ENCODE measurements at regions not wholly inside any gene's neighbourhood (a gene's known extent, or its start where the extent isn't known, plus 50 kb on each side); places are given as distances from the start of the nearest gene placed in this dataset.

DNA sequence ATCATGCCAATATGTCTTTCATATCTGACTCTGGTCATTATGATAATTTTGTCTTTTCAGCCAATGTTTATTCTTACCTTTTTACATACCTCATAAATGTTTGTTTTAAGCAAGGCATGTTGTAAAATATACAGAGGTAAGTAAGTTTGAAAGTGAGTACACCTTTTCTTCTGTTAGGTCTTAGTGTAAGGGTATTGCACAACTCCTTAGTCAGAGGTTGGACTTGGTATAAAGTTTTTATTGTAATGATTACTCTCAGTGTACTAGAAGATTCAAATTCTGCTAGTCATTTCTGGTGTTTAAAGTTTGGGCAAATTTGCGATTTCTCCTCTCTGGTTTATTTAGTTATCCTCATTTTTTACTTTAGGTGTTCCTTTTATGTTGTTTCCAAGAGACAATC is 564.3 kb upstream of the FSIP2 start:
- H3K27me3 ChIP-seq (ENCODE audit: control insufficient read depth in 2 of 2, insufficient read depth in 2 of 2, low read length in 2 of 2) = no peaks in the 10 kb centered on the region
- no peak for TF ChIP-seq POLR2AphosphoS5 (IDR thresholded peaks at IDR 0.05; ENCODE audit: insufficient read depth, low read depth, low read length)
- no peak for TF ChIP-seq POLR2A (IDR thresholded peaks at IDR 0.05; ENCODE audit: low read depth, low read length)
- TF ChIP-seq, protein P1, sequence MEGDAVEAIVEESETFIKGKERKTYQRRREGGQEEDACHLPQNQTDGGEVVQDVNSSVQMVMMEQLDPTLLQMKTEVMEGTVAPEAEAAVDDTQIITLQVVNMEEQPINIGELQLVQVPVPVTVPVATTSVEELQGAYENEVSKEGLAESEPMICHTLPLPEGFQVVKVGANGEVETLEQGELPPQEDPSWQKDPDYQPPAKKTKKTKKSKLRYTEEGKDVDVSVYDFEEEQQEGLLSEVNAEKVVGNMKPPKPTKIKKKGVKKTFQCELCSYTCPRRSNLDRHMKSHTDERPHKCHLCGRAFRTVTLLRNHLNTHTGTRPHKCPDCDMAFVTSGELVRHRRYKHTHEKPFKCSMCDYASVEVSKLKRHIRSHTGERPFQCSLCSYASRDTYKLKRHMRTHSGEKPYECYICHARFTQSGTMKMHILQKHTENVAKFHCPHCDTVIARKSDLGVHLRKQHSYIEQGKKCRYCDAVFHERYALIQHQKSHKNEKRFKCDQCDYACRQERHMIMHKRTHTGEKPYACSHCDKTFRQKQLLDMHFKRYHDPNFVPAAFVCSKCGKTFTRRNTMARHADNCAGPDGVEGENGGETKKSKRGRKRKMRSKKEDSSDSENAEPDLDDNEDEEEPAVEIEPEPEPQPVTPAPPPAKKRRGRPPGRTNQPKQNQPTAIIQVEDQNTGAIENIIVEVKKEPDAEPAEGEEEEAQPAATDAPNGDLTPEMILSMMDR (IDR thresholded peaks at IDR 0.05; ENCODE audit: extremely low read depth in 1 of 2, insufficient read depth in 1 of 2, low read depth in 1 of 2, low read length in 2 of 2) = no peak
- TF ChIP-seq EZH2 (IDR thresholded peaks at IDR 0.05; ENCODE audit: borderline replicate concordance, low read depth, low read length, severe bottlenecking) = no peak
- TF ChIP-seq JUN (IDR thresholded peaks at IDR 0.05; ENCODE audit: borderline replicate concordance, insufficient read depth, insufficient read length, low read depth) = no peak
- TF ChIP-seq FOS (IDR thresholded peaks at IDR 0.05; ENCODE audit: borderline replicate concordance, insufficient read depth, low read length) = no peak
- TF ChIP-seq, protein P2, sequence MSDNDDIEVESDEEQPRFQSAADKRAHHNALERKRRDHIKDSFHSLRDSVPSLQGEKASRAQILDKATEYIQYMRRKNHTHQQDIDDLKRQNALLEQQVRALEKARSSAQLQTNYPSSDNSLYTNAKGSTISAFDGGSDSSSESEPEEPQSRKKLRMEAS (IDR thresholded peaks at IDR 0.05; ENCODE audit: insufficient read depth, insufficient read length) = no peak
- no peak for TF ChIP-seq GATA2 (IDR thresholded peaks at IDR 0.05; ENCODE audit: insufficient read depth, insufficient read length, low read depth, low read length)
- no peak for TF ChIP-seq MYC (IDR thresholded peaks at IDR 0.05; ENCODE audit: low read depth, low read length)
- ChIA-PET POLR2A (no interaction called here), CTCF (no interaction called here)
- FAIRE-seq = no peak
- no peaks in the 10 kb centered on the region for H3K9me1 ChIP-seq (replicated peaks; ENCODE audit: control insufficient read depth, extremely low read depth, insufficient read depth, low read length)
- H4K20me1 ChIP-seq (replicated peaks; ENCODE audit: control insufficient read depth, extremely low read depth, insufficient read depth, low read length) = no peaks in the 10 kb centered on the region
- no peaks in the 10 kb centered on the region for H3K4me1 ChIP-seq (ENCODE audit: control insufficient read depth, extremely low read depth, insufficient read depth, low read length)
- no TSS peak for BruUV-seq (replicated peaks)
- no peak overlapping the region for H3K9ac ChIP-seq (replicated peaks; ENCODE audit: extremely low read depth, insufficient read depth, low read length)
- no peaks in the 10 kb centered on the region for H3K79me2 ChIP-seq (ENCODE audit: control insufficient read depth, insufficient read depth, low read length)
- no peak overlapping the region for H3K4me2 ChIP-seq (ENCODE audit: insufficient read depth, low read length)
- H3K27ac ChIP-seq (ENCODE audit: insufficient read depth, low read depth, low read length) = no peak overlapping the region
- intact Hi-C loops (cut with micrococcal nuclease) = no loop called here
- dilution Hi-C loops (cut with MboI; ENCODE audit: extremely low pct_ligation_motif_present, low sequenced_read_pairs) = no loop called here
- DNase-seq (ENCODE audit: low read depth, low spot score) = no peak
- H3K9me3 ChIP-seq (replicated peaks; ENCODE audit: control insufficient read depth, insufficient read depth, low read length) = no peaks in the 10 kb centered on the region
- H2AFZ ChIP-seq (ENCODE audit: low read depth, low read length) = no peak overlapping the region
- no peak overlapping the region for H3K4me3 ChIP-seq (replicated peaks in 1 of 3; ENCODE audit: insufficient read depth in 1 of 3, low read depth in 1 of 3, low read length in 3 of 3)
- no peaks in the 10 kb centered on the region for H3K36me3 ChIP-seq (ENCODE audit: control insufficient read depth in 2 of 2, extremely low read depth in 1 of 2, insufficient read depth in 2 of 2, low read length in 2 of 2)

All from endothelial cell of umbilical vein (primary cell).